ENCODE measurements at regions not wholly inside any gene's neighbourhood (a gene's known extent, or its start where the extent isn't known, plus 50 kb on each side); places are given as distances from the start of the nearest gene placed in this dataset.
"Not testable (repeated sequence)": the region's sequence is repeated elsewhere in the genome, so short reads cannot be mapped to it uniquely, and the experiment has no call there.

DNA sequence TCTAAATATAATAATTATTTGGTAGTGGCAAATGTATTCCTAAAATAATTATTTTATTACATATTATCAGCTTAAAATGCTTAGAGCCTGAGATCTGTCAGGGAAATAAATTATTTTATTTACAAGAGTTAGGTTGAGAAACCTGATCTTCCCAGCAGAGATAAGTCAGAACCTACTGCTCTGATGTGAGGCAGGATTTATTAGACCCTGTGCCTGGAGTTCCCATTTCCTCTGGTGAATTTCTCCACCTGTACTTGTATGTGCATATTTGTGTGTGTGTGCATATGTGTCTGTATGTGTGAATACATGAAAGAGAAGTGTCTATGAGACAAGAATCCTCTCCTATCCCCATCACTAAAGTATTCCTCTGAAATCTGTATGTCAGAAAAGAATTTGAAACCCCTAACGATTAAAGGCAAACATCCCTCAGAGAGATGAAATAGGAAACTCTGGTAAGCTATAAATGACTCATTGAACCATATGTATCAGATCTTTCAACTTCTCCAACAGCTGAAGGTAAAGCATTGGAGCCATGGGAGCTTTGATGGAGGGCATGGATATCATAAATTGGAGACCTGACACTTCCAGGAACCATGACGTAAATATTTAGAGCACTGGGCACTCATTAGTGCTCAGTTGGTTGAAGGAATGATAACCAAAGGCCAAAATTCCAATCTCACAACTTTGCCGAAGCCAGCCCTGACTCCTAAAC, 190.9 kb downstream of the XPNPEP1 start:
- in situ Hi-C loops (cut with MboI; ENCODE audit: low sequenced_read_pairs): no loop called here

DNA sequence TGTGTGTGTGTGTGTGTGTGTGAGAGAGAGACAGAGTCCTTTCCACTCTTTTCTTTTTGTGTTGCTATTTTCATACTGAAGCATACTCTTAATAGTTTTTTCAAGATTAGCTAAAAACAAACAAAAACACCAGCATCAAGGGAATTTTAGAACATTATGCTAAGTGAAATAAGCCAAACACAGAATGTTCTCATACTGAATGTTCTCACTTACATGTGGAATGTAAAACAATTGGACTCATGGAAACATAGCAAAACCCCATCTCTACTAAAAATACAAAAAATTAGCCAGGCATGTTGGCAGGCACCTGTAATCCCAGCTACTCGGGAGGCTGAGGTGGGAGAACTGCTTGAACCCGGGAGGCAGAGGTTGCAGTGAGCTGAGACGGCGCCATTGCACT, 193.4 kb downstream of the XPNPEP1 start:
- in situ Hi-C loops (cut with MboI; ENCODE audit: low sequenced_read_pairs): not testable (repeated sequence)

GRCh38 chr10:109727436-109727835, 195.9 kb downstream of the XPNPEP1 start:
- in situ Hi-C loops (cut with MboI; ENCODE audit: low sequenced_read_pairs): no loop called here

- in situ Hi-C loops (cut with MboI; ENCODE audit: low sequenced_read_pairs): no loop called here
Measured at GRCh38 chr10:109726473-109726872, 196.8 kb downstream of the XPNPEP1 start.

DNA sequence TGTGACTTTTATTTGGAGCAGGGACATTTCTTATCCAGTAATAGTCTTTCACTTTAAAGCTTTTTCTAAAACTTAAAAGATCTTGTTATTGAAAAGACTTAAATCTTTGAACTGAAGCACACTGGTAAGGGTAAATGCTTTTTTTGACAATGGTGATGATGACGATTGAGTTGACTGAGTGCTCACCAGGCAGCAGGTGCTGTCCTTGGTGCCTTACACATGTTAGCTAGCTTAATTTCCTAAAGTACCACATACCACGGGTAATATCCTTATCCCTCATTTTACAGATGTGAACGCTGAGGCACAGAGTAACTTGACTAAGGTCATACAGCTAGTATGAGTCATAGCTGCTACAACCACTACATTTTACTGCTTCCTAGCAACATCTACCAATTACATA, 200.0 kb downstream of the XPNPEP1 start:
- in situ Hi-C loops (cut with MboI; ENCODE audit: low sequenced_read_pairs): no loop called here

GRCh38 chr10:109721453-109722064, 201.8 kb downstream of the XPNPEP1 start:
- in situ Hi-C loops (cut with MboI; ENCODE audit: low sequenced_read_pairs): no loop called here

DNA sequence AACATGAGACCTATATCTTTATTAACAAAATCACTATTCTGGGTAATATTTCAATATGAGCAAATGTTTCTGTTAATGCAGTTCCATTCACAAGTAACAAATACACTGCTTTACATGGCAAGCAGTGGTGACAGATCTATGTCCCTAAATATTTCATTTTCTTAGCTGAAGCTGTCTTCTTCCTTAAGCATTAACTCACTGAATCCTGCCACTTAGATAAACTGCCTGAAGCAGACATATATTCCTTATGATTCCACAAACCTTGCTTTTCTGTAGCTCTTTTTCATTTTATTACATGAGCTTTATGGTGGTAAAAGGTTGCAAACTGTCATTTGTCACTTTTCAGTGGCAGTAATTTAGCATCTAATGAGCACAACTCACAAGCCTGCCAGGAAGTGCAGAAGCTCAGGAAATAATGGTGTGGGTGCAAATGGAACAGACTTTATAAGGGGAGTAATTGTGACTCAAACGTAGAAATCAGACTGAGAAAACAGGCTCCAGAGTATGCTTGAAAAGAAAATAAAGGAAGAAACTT, 217.2 kb downstream of the XPNPEP1 start:
- in situ Hi-C loops (cut with MboI; ENCODE audit: low sequenced_read_pairs): no loop called here

GRCh38 chr10:109701633-109702215, 221.6 kb downstream of the XPNPEP1 start:
- in situ Hi-C loops (cut with MboI; ENCODE audit: low sequenced_read_pairs): no loop called here

DNA sequence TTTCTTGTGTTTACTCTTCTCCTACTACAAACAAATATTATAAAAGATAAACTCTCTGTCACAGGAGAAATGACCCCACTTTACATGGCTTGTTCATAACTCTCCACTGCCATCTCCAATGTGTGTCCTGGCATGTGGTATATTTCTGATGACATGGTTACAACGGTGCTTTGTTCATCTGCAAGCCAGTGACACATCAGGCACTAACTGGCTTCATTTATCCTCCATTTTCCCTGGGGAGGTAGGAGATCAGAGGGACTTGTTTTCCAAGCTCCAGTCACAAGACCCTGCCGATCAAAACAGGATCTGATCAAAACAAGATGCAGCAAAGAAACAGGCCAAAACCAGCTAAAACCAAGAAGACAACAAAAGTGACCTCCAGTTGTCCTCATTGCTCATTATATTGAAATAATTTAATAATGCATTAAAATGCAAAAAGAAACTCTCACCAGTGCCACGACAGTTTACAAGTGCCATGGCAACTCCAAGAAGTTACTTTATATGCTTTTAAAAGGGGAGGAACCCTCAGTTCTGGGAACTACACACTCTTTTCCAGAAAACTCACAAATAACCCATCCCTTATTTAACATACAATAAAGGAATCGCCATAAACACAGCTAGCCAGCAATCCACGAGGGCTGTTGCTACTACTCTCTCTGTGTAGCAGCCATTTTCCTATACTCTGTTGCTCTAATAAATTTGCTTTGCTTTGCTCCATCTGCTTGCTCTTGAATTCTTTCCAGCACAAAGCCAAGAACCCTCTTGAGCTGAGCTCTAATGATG, 224.2 kb downstream of the XPNPEP1 start:
- in situ Hi-C loops (cut with MboI; ENCODE audit: low sequenced_read_pairs): no loop called here

- in situ Hi-C loops (cut with MboI; ENCODE audit: low sequenced_read_pairs): no loop called here
Measured at GRCh38 chr10:109698086-109698485, 225.2 kb downstream of the XPNPEP1 start.

DNA sequence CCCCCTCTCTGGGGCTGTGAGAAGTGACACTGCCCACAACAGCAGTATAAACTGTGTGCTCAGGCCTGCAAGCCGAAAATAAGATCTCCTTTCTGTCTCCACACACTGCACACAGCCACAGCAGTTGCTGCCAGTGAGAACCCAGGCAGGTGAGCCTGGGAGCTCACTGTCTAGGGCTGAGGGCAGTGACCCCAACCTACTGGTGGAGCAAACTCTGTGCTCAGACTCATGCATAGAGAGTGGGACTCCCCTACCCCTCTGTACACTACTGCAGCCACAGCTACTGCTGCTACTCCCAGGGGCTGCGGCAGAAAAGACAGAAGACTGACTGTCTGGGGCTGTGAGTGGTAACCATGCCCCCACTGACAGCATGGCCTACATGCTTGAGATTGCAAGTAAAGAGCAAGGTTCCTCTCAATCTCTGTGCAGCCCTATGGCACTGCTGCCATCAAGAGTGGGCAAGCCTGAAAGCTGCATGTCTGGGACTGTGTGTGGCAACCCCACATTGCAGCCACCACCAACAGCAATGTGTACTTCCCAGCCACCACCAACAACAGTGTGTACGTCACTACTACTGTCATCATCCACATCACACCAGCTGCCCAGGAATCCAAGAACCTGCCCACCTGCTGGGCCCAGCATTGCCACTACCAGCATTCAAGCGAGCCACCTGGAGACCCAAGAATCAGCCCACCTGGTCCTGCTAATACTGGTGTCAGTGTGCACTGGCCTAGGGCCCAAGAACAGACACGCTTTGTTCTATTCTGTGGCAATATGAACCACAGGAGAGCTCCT, 226.1 kb downstream of the XPNPEP1 start:
- in situ Hi-C loops (cut with MboI; ENCODE audit: low sequenced_read_pairs): no loop called here

DNA sequence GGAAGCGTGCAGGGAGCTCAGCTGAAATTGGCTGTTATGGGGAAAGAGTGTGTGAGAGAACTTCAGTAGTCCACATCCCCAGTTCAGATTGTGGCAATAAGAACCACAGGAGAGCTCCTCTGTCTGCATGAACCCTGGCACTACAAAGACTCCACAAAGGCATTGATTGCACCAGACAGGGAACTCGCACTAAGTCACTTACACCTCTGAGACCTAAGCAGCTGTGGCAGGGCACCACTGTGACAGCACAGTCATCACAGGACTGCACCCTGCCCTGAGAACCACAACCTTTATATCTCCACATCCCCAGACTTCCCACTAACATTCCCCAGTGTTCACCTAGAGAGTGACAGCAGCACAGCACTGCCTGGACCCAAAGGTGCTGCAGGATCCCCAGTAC, 226.8 kb downstream of the XPNPEP1 start:
- in situ Hi-C loops (cut with MboI; ENCODE audit: low sequenced_read_pairs): no loop called here

GRCh38 chr10:109695988-109696387, 227.3 kb downstream of the XPNPEP1 start:
- in situ Hi-C loops (cut with MboI; ENCODE audit: low sequenced_read_pairs): no loop called here

DNA sequence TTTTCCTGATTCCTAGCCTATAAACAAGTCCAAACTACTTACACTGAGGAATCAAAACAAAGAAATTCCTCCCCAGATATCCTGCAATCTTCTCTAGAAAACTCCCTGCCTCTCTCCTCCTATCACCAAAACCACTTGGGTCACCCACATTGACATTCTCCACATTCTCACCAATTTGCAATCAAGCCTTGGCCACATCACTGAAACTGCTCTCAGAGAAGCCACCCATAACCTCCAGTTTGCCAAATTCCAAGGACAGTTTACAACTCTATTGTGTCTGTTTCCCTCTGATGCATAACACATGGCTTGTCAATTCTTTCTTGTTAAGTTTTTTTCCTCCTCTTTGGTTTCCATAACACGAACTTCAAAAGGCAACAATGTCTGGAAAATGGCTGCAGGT, 233.5 kb downstream of the XPNPEP1 start:
- in situ Hi-C loops (cut with MboI; ENCODE audit: low sequenced_read_pairs): no loop called here

GRCh38 chr10:109679478-109679877, 243.8 kb downstream of the XPNPEP1 start:
- in situ Hi-C loops (cut with MboI; ENCODE audit: low sequenced_read_pairs): no loop called here

DNA sequence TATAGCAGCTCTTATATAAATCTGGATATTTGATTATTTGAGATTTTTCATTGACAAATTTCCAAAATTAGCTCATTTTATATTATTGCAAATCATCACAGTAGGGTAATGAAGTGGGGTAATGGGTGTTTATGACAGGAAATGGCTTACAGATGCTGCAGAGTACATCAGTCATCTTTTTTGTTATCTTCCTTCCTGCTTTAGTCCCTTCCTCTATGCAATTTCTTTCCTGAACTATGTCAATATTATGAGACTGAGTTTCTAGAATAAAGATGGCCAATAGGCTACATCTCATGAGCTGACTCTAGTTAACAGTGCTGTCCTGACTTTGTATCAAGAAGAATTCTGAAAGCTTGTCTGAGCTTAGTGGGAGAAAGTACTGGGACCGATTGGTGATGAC, 244.5 kb downstream of the XPNPEP1 start:
- in situ Hi-C loops (cut with MboI; ENCODE audit: low sequenced_read_pairs): no loop called here

DNA sequence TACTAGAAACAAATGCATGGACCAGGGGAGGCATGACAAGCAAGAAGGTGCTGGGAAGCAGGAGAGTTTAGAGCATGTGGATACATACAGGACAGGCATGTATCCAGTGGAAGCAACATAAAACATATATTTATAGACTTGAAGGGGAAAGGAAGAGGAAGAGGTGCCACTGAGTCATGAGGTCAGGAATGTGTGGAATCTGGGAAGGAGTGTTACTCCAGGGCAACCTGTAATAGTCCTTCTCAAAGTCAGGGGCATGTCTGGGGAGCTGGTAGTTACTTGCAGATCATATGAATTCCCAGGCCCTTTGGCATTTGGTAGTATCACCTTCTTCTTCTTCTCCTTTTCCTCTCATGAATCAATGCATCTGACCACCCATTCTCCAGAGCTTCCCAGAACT, 246.6 kb downstream of the XPNPEP1 start:
- in situ Hi-C loops (cut with MboI; ENCODE audit: low sequenced_read_pairs): no loop called here

- in situ Hi-C loops (cut with MboI; ENCODE audit: low sequenced_read_pairs): no loop called here
Measured at GRCh38 chr10:109668703-109669102, 254.6 kb downstream of the XPNPEP1 start.

- in situ Hi-C loops (cut with MboI; ENCODE audit: low sequenced_read_pairs): no loop called here
Measured at GRCh38 chr10:109668154-109668665, 255.1 kb downstream of the XPNPEP1 start.

- in situ Hi-C loops (cut with MboI; ENCODE audit: low sequenced_read_pairs): no loop called here
Measured at GRCh38 chr10:109665321-109665720, 258.0 kb downstream of the XPNPEP1 start.

Measured in HL-60/S4 treated with phorbol 12-myristate 13-acetate at 8.2 ng/mL for 4 days and 3 days (cell line).